Left lobe of liver (tissue), 2 donors: ENCODE measurements at regions not wholly inside any gene's neighbourhood (a gene's known extent, or its start where the extent isn't known, plus 50 kb on each side); places are given as distances from the start of the nearest gene placed in this dataset.
A peak's percentile ranks its signal among the peaks of the same experiment; 100 is the strongest.

ENCODE experiments used
- ATAC-seq: fragments of 200-7000 bp; cut with Tn5 transposase; one replicate; pipeline ENCODE4 v1.9.1; 2020; ENCODE audit warnings: mild to moderate bottlenecking, moderate library complexity
- DNase-seq: peaks from one replicate; pipeline ENCODE4 v3.0.0-alpha.2; 2020; ENCODE audit warnings: low spot score
- donor health status: DM: no; HTN: no; CAD: no; lungs with moderate emphysema.
- donor health status: DM: no; HTN: yes; CAD: no.

- DNase-seq = no peak
- no peak for ATAC-seq
Measured at GRCh38 chr10:78783753-78784152, 285.0 kb upstream of the ZMIZ1 start.

GRCh38 chr10:78784546-78784945 lies 284.2 kb upstream of the ZMIZ1 start:
- no peak for ATAC-seq
- DNase-seq = no peak

GRCh38 chr10:78785066-78785465 lies 283.7 kb upstream of the ZMIZ1 start:
- no peak for DNase-seq

GRCh38 chr10:78785991-78786390 lies 282.8 kb upstream of the ZMIZ1 start:
- ATAC-seq (no peak), DNase-seq (no peak)

More at GRCh38 chr10:78785066-78785465, 283.7 kb upstream of the ZMIZ1 start:
- ATAC-seq = no peak

GRCh38 chr10:78787125-78787524 lies 281.6 kb upstream of the ZMIZ1 start:
- no peak for ATAC-seq
- no peak for DNase-seq

GRCh38 chr10:78794736-78795455 lies 273.9 kb upstream of the ZMIZ1 start:
- DNase-seq = no peak
- no peak for ATAC-seq

- ATAC-seq = no peak
- no peak for DNase-seq
Measured at GRCh38 chr10:78798976-78799730, 269.6 kb upstream of the ZMIZ1 start.

- ATAC-seq = no peak
Measured at GRCh38 chr10:78800006-78800405, 268.8 kb upstream of the ZMIZ1 start.

GRCh38 chr10:78800535-78801320 lies 268.0 kb upstream of the ZMIZ1 start:
- ATAC-seq (no peak), DNase-seq (no peak)

More at GRCh38 chr10:78800006-78800405, 268.8 kb upstream of the ZMIZ1 start:
- no peak for DNase-seq

GRCh38 chr10:78802431-78802830 lies 266.3 kb upstream of the ZMIZ1 start:
- no peak for DNase-seq

GRCh38 chr10:78802866-78803265 lies 265.9 kb upstream of the ZMIZ1 start:
- ATAC-seq (no peak), DNase-seq (no peak)

More at GRCh38 chr10:78802431-78802830, 266.3 kb upstream of the ZMIZ1 start:
- ATAC-seq = no peak

GRCh38 chr10:78803710-78804109 lies 265.1 kb upstream of the ZMIZ1 start:
- DNase-seq (no peak), ATAC-seq (no peak)

GRCh38 chr10:78804411-78805032 lies 264.2 kb upstream of the ZMIZ1 start:
- ATAC-seq (no peak), DNase-seq (no peak)

- DNase-seq (no peak), ATAC-seq (peak; percentile 53)
Measured at GRCh38 chr10:78805176-78805575, 263.6 kb upstream of the ZMIZ1 start.

- DNase-seq (no peak), ATAC-seq (no peak)
Measured at GRCh38 chr10:78806681-78807221, 262.0 kb upstream of the ZMIZ1 start.

GRCh38 chr10:78807504-78808203 lies 261.1 kb upstream of the ZMIZ1 start:
- no peak for ATAC-seq
- DNase-seq = no peak

GRCh38 chr10:78808286-78808685 lies 260.5 kb upstream of the ZMIZ1 start:
- no peak for ATAC-seq

GRCh38 chr10:78808736-78809367 lies 259.9 kb upstream of the ZMIZ1 start:
- ATAC-seq (no peak), DNase-seq (no peak)

More at GRCh38 chr10:78808286-78808685, 260.5 kb upstream of the ZMIZ1 start:
- DNase-seq = no peak

GRCh38 chr10:78811174-78811573 lies 257.6 kb upstream of the ZMIZ1 start:
- ATAC-seq (no peak), DNase-seq (no peak)
